Esophagus muscularis mucosa (tissue), 4 donors: ENCODE measurements at regions not wholly inside any gene's neighbourhood (a gene's known extent, or its start where the extent isn't known, plus 50 kb on each side); places are given as distances from the start of the nearest gene placed in this dataset.

ENCODE experiments used
- EP300 ChIP-seq: sonication (generic); formaldehyde crosslinking; IDR thresholded peaks from one replicate; pipeline ENCODE4 v1.6.1; 2017; ENCODE audit warnings: antibody characterized with exemption
- POLR2A ChIP-seq: fragments of 450-650 bp; IDR thresholded peaks from one replicate; pipeline ENCODE4 v1.6.1; 2017; ENCODE audit warnings: antibody characterized with exemption, moderate library complexity, mild to moderate bottlenecking, low read depth
- POLR2AphosphoS5 ChIP-seq, 2 donors: sonication (generic); formaldehyde crosslinking; IDR thresholded peaks; one replicate each; pipeline ENCODE4 v1.6.1; 2017; ENCODE audit warnings: antibody characterized with exemption in 2 of 2
- TF ChIP-seq, protein P1 (sequence below), 3 experiments: fragments of 200-600 bp in 2 of 3; fragments of 450-650 bp in 1 of 3; sonication (generic) in 2 of 3; IDR thresholded peaks; one replicate each; pipeline ENCODE4 v1.5.1; 2017 to 2019; ENCODE audit warnings: antibody characterized with exemption in 3 of 3, mild to moderate bottlenecking in 2 of 3, moderate library complexity in 1 of 3

DNA sequence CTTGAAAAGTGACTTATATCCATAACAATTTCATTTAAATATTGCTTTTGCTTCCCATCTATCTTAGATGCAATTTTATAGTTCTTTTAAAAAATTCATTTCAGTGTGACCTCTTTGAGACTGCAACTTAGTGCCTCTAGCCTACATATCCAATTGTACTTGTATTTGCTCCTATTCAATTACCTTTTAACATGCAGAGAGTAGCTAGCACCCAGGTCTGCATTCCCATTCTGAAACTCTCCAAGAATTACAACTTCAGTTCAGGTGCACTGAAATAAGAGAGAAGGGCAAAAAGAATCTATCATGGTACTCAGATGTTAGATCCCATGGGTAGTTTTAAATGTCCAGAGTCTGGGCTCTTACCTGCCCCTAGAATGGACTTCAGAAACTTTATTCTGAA lies 765.4 kb upstream of the SLC35B3 start:
- TF ChIP-seq, protein P1, sequence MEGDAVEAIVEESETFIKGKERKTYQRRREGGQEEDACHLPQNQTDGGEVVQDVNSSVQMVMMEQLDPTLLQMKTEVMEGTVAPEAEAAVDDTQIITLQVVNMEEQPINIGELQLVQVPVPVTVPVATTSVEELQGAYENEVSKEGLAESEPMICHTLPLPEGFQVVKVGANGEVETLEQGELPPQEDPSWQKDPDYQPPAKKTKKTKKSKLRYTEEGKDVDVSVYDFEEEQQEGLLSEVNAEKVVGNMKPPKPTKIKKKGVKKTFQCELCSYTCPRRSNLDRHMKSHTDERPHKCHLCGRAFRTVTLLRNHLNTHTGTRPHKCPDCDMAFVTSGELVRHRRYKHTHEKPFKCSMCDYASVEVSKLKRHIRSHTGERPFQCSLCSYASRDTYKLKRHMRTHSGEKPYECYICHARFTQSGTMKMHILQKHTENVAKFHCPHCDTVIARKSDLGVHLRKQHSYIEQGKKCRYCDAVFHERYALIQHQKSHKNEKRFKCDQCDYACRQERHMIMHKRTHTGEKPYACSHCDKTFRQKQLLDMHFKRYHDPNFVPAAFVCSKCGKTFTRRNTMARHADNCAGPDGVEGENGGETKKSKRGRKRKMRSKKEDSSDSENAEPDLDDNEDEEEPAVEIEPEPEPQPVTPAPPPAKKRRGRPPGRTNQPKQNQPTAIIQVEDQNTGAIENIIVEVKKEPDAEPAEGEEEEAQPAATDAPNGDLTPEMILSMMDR (IDR thresholded peaks at IDR 0.05) = no peak
- TF ChIP-seq EP300 (no peak), POLR2A (no peak), POLR2AphosphoS5 (IDR thresholded peaks at IDR 0.05) (no peak)
